K562 (cell line): ENCODE measurements at regions not wholly inside any gene's neighbourhood (a gene's known extent, or its start where the extent isn't known, plus 50 kb on each side); places are given as distances from the start of the nearest gene placed in this dataset.
"Not testable (repeated sequence)": the region's sequence is repeated elsewhere in the genome, so short reads cannot be mapped to it uniquely, and the experiment has no call there.

Experiments
- ATF1 ChIP-seq, 2 experiments: fragments of 450-650 bp in 1 of 2; IDR thresholded peaks; 2 replicates each; pipeline ENCODE4 v1.6.1; 2016; ENCODE audit warnings: missing compliant biosample characterization in 1 of 2, missing genetic modification characterization in 1 of 2
- ATF7 ChIP-seq: fragments of 450-650 bp; IDR thresholded peaks from 2 replicates; pipeline ENCODE4 v1.7.1; 2014; ENCODE audit warnings: mild to moderate bottlenecking, moderate library complexity
- BHLHE40 ChIP-seq: IDR thresholded peaks from 2 replicates; pipeline ENCODE4 v1.6.1; 2011; ENCODE audit warnings: low read length, improper control_type of control experiment
- CBX1 ChIP-seq: sonication (generic); IDR thresholded peaks from 2 replicates; pipeline ENCODE4 v1.6.1; 2016; ENCODE audit warnings: antibody characterized with exemption, low read depth, mild to moderate bottlenecking
- CEBPG ChIP-seq, 3 experiments: fragments of 200-800 bp in 1 of 3; sonication (Bioruptor generic) in 1 of 3; sonication (generic) in 1 of 3; formaldehyde crosslinking in 1 of 3; IDR thresholded peaks in 2 of 3; conservative IDR thresholded peaks in 1 of 3; 2 replicates each; pipeline versions ENCODE4 v1.6.1 to v1.8.0; 2016 to 2022; ENCODE audit warnings: missing compliant biosample characterization in 2 of 3, missing genetic modification characterization in 2 of 3, mild to moderate bottlenecking in 1 of 3, missing genetic modification reagents in 1 of 3
- CREM ChIP-seq: IDR thresholded peaks from 2 replicates; pipeline ENCODE4 v1.6.1; 2014; ENCODE audit warnings: antibody characterized with exemption, low read depth
- GABPB1 ChIP-seq: sonication (generic); formaldehyde crosslinking; IDR thresholded peaks from 2 replicates; pipeline ENCODE4 v1.8.0; 2022; ENCODE audit warnings: mild to moderate bottlenecking, missing genetic modification reagents
- MGA ChIP-seq: fragments of 450-650 bp; IDR thresholded peaks from 2 replicates; pipeline ENCODE4 v1.6.1; 2016; ENCODE audit warnings: mild to moderate bottlenecking, moderate library complexity
- NR2C2 ChIP-seq, 2 experiments: fragments of 200-800 bp in 1 of 2; sonication (Bioruptor generic) in 1 of 2; sonication (generic) in 1 of 2; formaldehyde crosslinking in 1 of 2; IDR thresholded peaks; 2 replicates each; pipeline versions ENCODE4 v1.6.1 to v1.8.0; 2016 to 2022; ENCODE audit warnings: mild to moderate bottlenecking in 1 of 2, missing compliant biosample characterization in 1 of 2, missing genetic modification characterization in 1 of 2, missing genetic modification reagents in 1 of 2
- SMARCA4 ChIP-seq: fragments of 450-650 bp; IDR thresholded peaks from 2 replicates; pipeline ENCODE4 v1.6.1; 2016
- TFAP4 ChIP-seq: sonication (generic); formaldehyde crosslinking; IDR thresholded peaks from 2 replicates; pipeline ENCODE4 v1.8.0; 2022; ENCODE audit warnings: missing genetic modification reagents, mild to moderate bottlenecking, moderate library complexity, borderline replicate concordance
- TRIM24 ChIP-seq, 2 experiments: fragments of 450-650 bp; IDR thresholded peaks; 2 replicates each; pipeline ENCODE4 v1.6.1; 2016
- ZNF316 ChIP-seq: fragments of 450-650 bp; IDR thresholded peaks from 2 replicates; pipeline ENCODE4 v1.6.1; 2016
- ZNF445 ChIP-seq: fragments of 250-450 bp; sonication (Bioruptor Pico); IDR thresholded peaks from 2 replicates; pipeline ENCODE4 v1.4.0; 2020; ENCODE audit warnings: low read depth, mild to moderate bottlenecking, moderate library complexity

GRCh38 chr6:27633221-27633688 is 160.3 kb upstream of the ZNF184 start (continued):
- not testable (repeated sequence) for TF ChIP-seq ATF1, NR2C2 (CRISPR knock-in tag; IDR thresholded peaks at IDR 0.05)
- TF ChIP-seq ATF1 (tag; IDR thresholded peaks at IDR 0.05) (peak; percentile 81), MGA (peak; percentile 21; the same call in 1 of the 2 replicates), TFAP4 (CRISPR knock-in tag) (peak; percentile 99), SMARCA4 (peak; percentile 94), BHLHE40 (peak; percentile 82), TRIM24 (IDR thresholded peaks at IDR 0.05) (peak; percentile 98 to 99), ATF7 (peak; percentile 88), CBX1 (peak; percentile 92; the same call in 1 of the 2 replicates), CEBPG (CRISPR knock-in tag; IDR thresholded peaks at IDR 0.05) (peak; percentile 45), CEBPG (tag; conservative IDR thresholded peaks at IDR 0.05 in 1 of 2, IDR thresholded peaks at IDR 0.05 in 1 of 2) (peak in 1 of 2 experiments; percentile 51; a peak in 2 of 4 replicates), GABPB1 (CRISPR knock-in tag) (0 out of 2 replicates have a peak, but pooled peaks have one; percentile 29), ZNF316 (0 out of 2 replicates have a peak, but pooled peaks have one; percentile 5), CREM (peak; percentile 68), NR2C2 (tag; IDR thresholded peaks at IDR 0.05) (peak; percentile 44; the same call in 1 of the 2 replicates), ZNF445 (CRISPR knock-in tag) (0 out of 2 replicates have a peak, but pooled peaks have one; percentile 66)
